C4-2B (cell line): ENCODE measurements at regions not wholly inside any gene's neighbourhood (a gene's known extent, or its start where the extent isn't known, plus 50 kb on each side); places are given as distances from the start of the nearest gene placed in this dataset.

ENCODE experiments used
- ZFX ChIP-seq: fragments of 450-650 bp; IDR thresholded peaks from 2 replicates; pipeline ENCODE4 v1.6.1; 2017
- TF ChIP-seq, protein P1 (sequence below): fragments of 450-650 bp; conservative IDR thresholded peaks from 2 replicates; pipeline ENCODE4 v1.5.1; 2017; ENCODE audit warnings: mild to moderate bottlenecking

- TF ChIP-seq, protein P1, sequence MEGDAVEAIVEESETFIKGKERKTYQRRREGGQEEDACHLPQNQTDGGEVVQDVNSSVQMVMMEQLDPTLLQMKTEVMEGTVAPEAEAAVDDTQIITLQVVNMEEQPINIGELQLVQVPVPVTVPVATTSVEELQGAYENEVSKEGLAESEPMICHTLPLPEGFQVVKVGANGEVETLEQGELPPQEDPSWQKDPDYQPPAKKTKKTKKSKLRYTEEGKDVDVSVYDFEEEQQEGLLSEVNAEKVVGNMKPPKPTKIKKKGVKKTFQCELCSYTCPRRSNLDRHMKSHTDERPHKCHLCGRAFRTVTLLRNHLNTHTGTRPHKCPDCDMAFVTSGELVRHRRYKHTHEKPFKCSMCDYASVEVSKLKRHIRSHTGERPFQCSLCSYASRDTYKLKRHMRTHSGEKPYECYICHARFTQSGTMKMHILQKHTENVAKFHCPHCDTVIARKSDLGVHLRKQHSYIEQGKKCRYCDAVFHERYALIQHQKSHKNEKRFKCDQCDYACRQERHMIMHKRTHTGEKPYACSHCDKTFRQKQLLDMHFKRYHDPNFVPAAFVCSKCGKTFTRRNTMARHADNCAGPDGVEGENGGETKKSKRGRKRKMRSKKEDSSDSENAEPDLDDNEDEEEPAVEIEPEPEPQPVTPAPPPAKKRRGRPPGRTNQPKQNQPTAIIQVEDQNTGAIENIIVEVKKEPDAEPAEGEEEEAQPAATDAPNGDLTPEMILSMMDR = no peak
- TF ChIP-seq ZFX = no peak
Observed at GRCh38 chrX:124272370-124272982, 60.0 kb upstream of the TEX13D start.
